ENCODE measurements at regions not wholly inside any gene's neighbourhood (a gene's known extent, or its start where the extent isn't known, plus 50 kb on each side); places are given as distances from the start of the nearest gene placed in this dataset.
A peak's percentile ranks its signal among the peaks of the same experiment; 100 is the strongest.

GRCh38 chr1:201710632-201711597 lies 118.0 kb upstream of the IPO9 start:
- ATAC-seq: no peak
- H3K27me3 ChIP-seq (ENCODE audit: insufficient read depth, low read length): no peaks in the 10 kb centered on the region
- no peaks in the 10 kb centered on the region for H3K79me2 ChIP-seq (ENCODE audit: insufficient read depth, low read length)
- H3K9me3 ChIP-seq (ENCODE audit: control insufficient read depth in 1 of 2, insufficient read depth in 1 of 2, low read depth in 1 of 2, low read length in 2 of 2): no peaks in the 10 kb centered on the region
- no peak overlapping the region for H2AFZ ChIP-seq (ENCODE audit: low read depth, low read length, poor library complexity, severe bottlenecking)
- no peak overlapping the region for H3K4me3 ChIP-seq (replicated peaks in 1 of 2; ENCODE audit: low read depth in 1 of 2, low read length in 2 of 2)
- H3K27ac ChIP-seq (ENCODE audit: low read depth, low read length): no peak overlapping the region
- no TSS peak for BruUV-seq (replicated peaks)
- no peaks in the 10 kb centered on the region for H3K9me2 ChIP-seq (ENCODE audit: insufficient read depth)
- no peak overlapping the region for H3K9ac ChIP-seq (ENCODE audit: low read length)
- DNase-seq (ENCODE audit: low read depth, low spot score): no peak
- H3K36me3 ChIP-seq (ENCODE audit: control insufficient read depth in 1 of 2, insufficient read depth in 2 of 2, low read length in 2 of 2): no peaks in the 10 kb centered on the region
- RAD21 ChIA-PET (ENCODE audit: low non-redundant PET in 1 of 2, low total read pairs in 2 of 2, uncharacterized antibody in 2 of 2, unreplicated experiment in 2 of 2): interaction anchor here (0.9 to 3.9 kb wide), 6 partner anchors 29 to 84 kb away, joined by 3 to 40 read pairs (median 9); no protein-coding TSS in a partner anchor
- CTCF ChIA-PET: interaction anchor here (1.3 to 14.5 kb wide), 3 partner anchors 29 to 171 kb away, joined by 3 to 297 read pairs (median 9); no protein-coding TSS in a partner anchor
- peak overlapping the region; percentile 93; the same call in 1 of the 2 replicates for H3K4me2 ChIP-seq (ENCODE audit: low read length)
- intact Hi-C loops (cut with micrococcal nuclease): loop anchor here (5.0 to 10.0 kb wide), 2 partner anchors 264 to 396 kb away; no protein-coding TSS in a partner anchor
- H4K20me1 ChIP-seq (ENCODE audit: insufficient read depth): no peaks in the 10 kb centered on the region
- POLR2A ChIA-PET: interaction anchor here (1.7 kb wide), 1 partner anchor 82 kb away, joined by 11 read pairs; no protein-coding TSS in a partner anchor
- peaks cover 42 to 57% of the 10 kb centered on the region in 2 experiments for H3K4me1 ChIP-seq (ENCODE audit: control insufficient read depth in 1 of 2, insufficient read depth in 2 of 2, low read length in 2 of 2)
- TF ChIP-seq JUND (IDR thresholded peaks at IDR 0.05) (no peak), EZH2 (IDR thresholded peaks at IDR 0.05) (no peak), EZH2phosphoT487 (IDR thresholded peaks at IDR 0.05; ENCODE audit: borderline replicate concordance) (no peak), CEBPB (IDR thresholded peaks at IDR 0.05; ENCODE audit: low read depth) (no peak), ZFX (IDR thresholded peaks at IDR 0.05) (no peak), POLR2A (IDR thresholded peaks at IDR 0.05; ENCODE audit: borderline replicate concordance, extremely low read depth, insufficient read depth, insufficient read length) (no peak), CBX3 (IDR thresholded peaks at IDR 0.05; ENCODE audit: low read depth) (no peak), ELF1 (IDR thresholded peaks at IDR 0.05; ENCODE audit: borderline replicate concordance, low read depth) (no peak), CTCF (IDR thresholded peaks at IDR 0.05 in 2 of 3, conservative IDR thresholded peaks at IDR 0.05 in 1 of 3; ENCODE audit: borderline replicate concordance in 1 of 3, insufficient read depth in 1 of 3, low read depth in 2 of 3, low read length in 2 of 3) (no peak), YY1 (IDR thresholded peaks at IDR 0.05; ENCODE audit: extremely low read depth, insufficient replicate concordance, low read depth, low read length) (no peak), MAX (IDR thresholded peaks at IDR 0.05) (no peak), FOSL1 (IDR thresholded peaks at IDR 0.05; ENCODE audit: low read depth) (no peak), EGR1 (IDR thresholded peaks at IDR 0.05; ENCODE audit: low read depth) (no peak), ZNF274 (IDR thresholded peaks at IDR 0.05; ENCODE audit: low read depth, low read length) (no peak), ZBTB33 (IDR thresholded peaks at IDR 0.05; ENCODE audit: extremely low read depth, insufficient replicate concordance, low read length) (no peak), SIN3A (IDR thresholded peaks at IDR 0.05; ENCODE audit: low read depth) (no peak), ATF3 (IDR thresholded peaks at IDR 0.05) (no peak), REST (IDR thresholded peaks at IDR 0.05; ENCODE audit: low read depth) (no peak)
